Keratinocyte (primary cell): ENCODE measurements at regions not wholly inside any gene's neighbourhood (a gene's known extent, or its start where the extent isn't known, plus 50 kb on each side); places are given as distances from the start of the nearest gene placed in this dataset.

Experiments used
- DNase-seq: peaks from one replicate; pipeline ENCODE4 v3.0.0-alpha.2; 2011; ENCODE audit warnings: low read depth, missing footprints, low spot score
- FAIRE-seq: peaks from 2 replicates; lab custom pipeline; 2011; peaks lifted over from hg19 to GRCh38; lab: Jason Lieb, UNC
- H2AFZ ChIP-seq: 2 replicates; pipeline ENCODE4 v1.6.0; 2012; ENCODE audit warnings: low read length, control low read depth, inconsistent platforms; ENCODE audit not compliant: control insufficient read depth
- H3K27ac ChIP-seq: 2 replicates; pipeline ENCODE4 v1.5.1; 2011; ENCODE audit warnings: low read length; ENCODE audit not compliant: control insufficient read depth, insufficient read depth
- H3K27me3 ChIP-seq: 3 replicates; pipeline ENCODE4 v1.6.0; 2011; ENCODE audit warnings: low read length; ENCODE audit not compliant: control insufficient read depth, insufficient read depth; ENCODE audit errors: extremely low read depth
- H3K36me3 ChIP-seq, 2 experiments: 2 replicates in 1 of 2; 3 replicates in 1 of 2; pipeline ENCODE4 v1.5.1; 2011; ENCODE audit warnings: low read length in 2 of 2, mild to moderate bottlenecking in 1 of 2; ENCODE audit not compliant: control insufficient read depth in 2 of 2, insufficient read depth in 2 of 2; ENCODE audit errors: extremely low read depth in 1 of 2
- H3K4me1 ChIP-seq: 3 replicates; pipeline ENCODE4 v1.5.1; 2011; ENCODE audit warnings: low read length; ENCODE audit not compliant: control insufficient read depth, insufficient read depth; ENCODE audit errors: extremely low read depth
- H3K4me2 ChIP-seq: 3 replicates; pipeline ENCODE4 v1.6.0; 2011; ENCODE audit warnings: low read depth, low read length; ENCODE audit not compliant: control insufficient read depth, insufficient read depth; ENCODE audit errors: extremely low read depth
- H3K4me3 ChIP-seq, 3 experiments: fragments of 200-600 bp in 1 of 3; sonication (generic) in 1 of 3; 2 replicates in 2 of 3; 3 replicates in 1 of 3; pipeline ENCODE4 v1.5.1; 2011 to 2016; ENCODE audit warnings: low read length in 3 of 3, mild to moderate bottlenecking in 3 of 3, control low read depth in 2 of 3, inconsistent platforms in 1 of 3, low read depth in 1 of 3, mixed read lengths in 1 of 3, mixed run types in 1 of 3, moderate library complexity in 1 of 3; ENCODE audit not compliant: control insufficient read depth in 2 of 3, insufficient read depth in 2 of 3; ENCODE audit errors: extremely low read depth in 1 of 3
- H3K79me2 ChIP-seq: 2 replicates; pipeline ENCODE4 v1.6.0; 2012; ENCODE audit warnings: low read length; ENCODE audit not compliant: control insufficient read depth, insufficient read depth
- H3K9ac ChIP-seq: 3 replicates; pipeline ENCODE4 v1.6.0; 2011; ENCODE audit warnings: low read length; ENCODE audit not compliant: control insufficient read depth, insufficient read depth; ENCODE audit errors: extremely low read depth
- H3K9me1 ChIP-seq: 3 replicates; pipeline ENCODE4 v1.6.0; 2011; ENCODE audit warnings: low read length; ENCODE audit not compliant: control insufficient read depth, insufficient read depth; ENCODE audit errors: extremely low read depth
- H3K9me3 ChIP-seq: 2 replicates; pipeline ENCODE4 v1.5.1; 2012; ENCODE audit warnings: low read depth, low read length; ENCODE audit not compliant: control insufficient read depth
- H4K20me1 ChIP-seq: 3 replicates; pipeline ENCODE4 v1.6.0; 2011; ENCODE audit warnings: low read length; ENCODE audit not compliant: control insufficient read depth, insufficient read depth; ENCODE audit errors: extremely low read depth
- CTCF ChIP-seq, 3 experiments: IDR thresholded peaks in 1 of 3; conservative IDR thresholded peaks in 1 of 3; optimal IDR thresholded peaks in 1 of 3; 2 replicates in 2 of 3; 3 replicates in 1 of 3; pipeline versions ENCODE3 to v1.5.1; 2011; ENCODE audit warnings: low read length in 3 of 3, mild to moderate bottlenecking in 3 of 3, moderate library complexity in 2 of 3, control low read depth in 1 of 3, inconsistent platforms in 1 of 3; ENCODE audit not compliant: insufficient read depth in 2 of 3; ENCODE audit errors: extremely low read depth in 1 of 3
- EZH2 ChIP-seq: IDR thresholded peaks from one replicate; pipeline ENCODE4 v1.6.1; 2012; ENCODE audit warnings: inconsistent platforms, mild to moderate bottlenecking, low read length, moderate library complexity
- dilution Hi-C: fragments of 300-500 bp; cut with MboI; formaldehyde crosslinking; loops from one replicate; pipeline ENCODE4 v1.7.0; 2020; ENCODE audit warnings: low sequenced_read_pairs; ENCODE audit not compliant: extremely low pct_ligation_motif_present

- dilution Hi-C loops: no loop called here
- H3K9me1 ChIP-seq: no peaks in the 10 kb centered on the region
- H3K79me2 ChIP-seq: no peaks in the 10 kb centered on the region
- H3K9ac ChIP-seq: no peak overlapping the region
- FAIRE-seq: no peak
- H2AFZ ChIP-seq: no peak overlapping the region
- H3K4me2 ChIP-seq: no peak overlapping the region
- peaks cover 7% of the 10 kb centered on the region for H3K27me3 ChIP-seq
- no peaks in the 10 kb centered on the region for H3K36me3 ChIP-seq
- H3K4me3 ChIP-seq: no peak overlapping the region
- H3K27ac ChIP-seq: no peak overlapping the region
- no peak for DNase-seq
- no peaks in the 10 kb centered on the region for H3K9me3 ChIP-seq
- H3K4me1 ChIP-seq: no peaks in the 10 kb centered on the region
- TF ChIP-seq EZH2 (no peak), CTCF (optimal IDR thresholded peaks at IDR 0.05 in 1 of 3, IDR thresholded peaks at IDR 0.05 in 1 of 3, conservative IDR thresholded peaks at IDR 0.05 in 1 of 3; ENCODE audit: extremely low read depth in 1 of 3, insufficient read depth in 2 of 3, low read length in 3 of 3) (no peak)
- H4K20me1 ChIP-seq: no peaks in the 10 kb centered on the region
These were observed 164.5 kb upstream of the PROK2 start for GRCh38 chr3:71949442-71949841.

- FAIRE-seq: no peak
- H2AFZ ChIP-seq: no peak overlapping the region
- dilution Hi-C loops: no loop called here
These were observed 159.6 kb upstream of the PROK2 start for GRCh38 chr3:71944482-71945065.

More at GRCh38 chr3:71944482-71945065, 159.6 kb upstream of the PROK2 start:
- Histone ChIP-seq H3K36me3 (no peaks in the 10 kb centered on the region), H3K4me2 (no peak overlapping the region), H3K9me1 (no peaks in the 10 kb centered on the region), H3K4me1 (no peaks in the 10 kb centered on the region), H3K9me3 (no peaks in the 10 kb centered on the region), H3K27ac (no peak overlapping the region), H3K27me3 (peaks cover 8% of the 10 kb centered on the region), H4K20me1 (no peaks in the 10 kb centered on the region), H3K4me3 (no peak overlapping the region), H3K9ac (no peak overlapping the region), H3K79me2 (no peaks in the 10 kb centered on the region)
- no peak for TF ChIP-seq EZH2
- TF ChIP-seq CTCF (optimal IDR thresholded peaks at IDR 0.05 in 1 of 3, IDR thresholded peaks at IDR 0.05 in 1 of 3, conservative IDR thresholded peaks at IDR 0.05 in 1 of 3; ENCODE audit: extremely low read depth in 1 of 3, insufficient read depth in 2 of 3, low read length in 3 of 3): no peak
- no peak for DNase-seq
